ENCODE measurements at regions not wholly inside any gene's neighbourhood (a gene's known extent, or its start where the extent isn't known, plus 50 kb on each side); places are given as distances from the start of the nearest gene placed in this dataset.
A peak's percentile ranks its signal among the peaks of the same experiment; 100 is the strongest.

DNA sequence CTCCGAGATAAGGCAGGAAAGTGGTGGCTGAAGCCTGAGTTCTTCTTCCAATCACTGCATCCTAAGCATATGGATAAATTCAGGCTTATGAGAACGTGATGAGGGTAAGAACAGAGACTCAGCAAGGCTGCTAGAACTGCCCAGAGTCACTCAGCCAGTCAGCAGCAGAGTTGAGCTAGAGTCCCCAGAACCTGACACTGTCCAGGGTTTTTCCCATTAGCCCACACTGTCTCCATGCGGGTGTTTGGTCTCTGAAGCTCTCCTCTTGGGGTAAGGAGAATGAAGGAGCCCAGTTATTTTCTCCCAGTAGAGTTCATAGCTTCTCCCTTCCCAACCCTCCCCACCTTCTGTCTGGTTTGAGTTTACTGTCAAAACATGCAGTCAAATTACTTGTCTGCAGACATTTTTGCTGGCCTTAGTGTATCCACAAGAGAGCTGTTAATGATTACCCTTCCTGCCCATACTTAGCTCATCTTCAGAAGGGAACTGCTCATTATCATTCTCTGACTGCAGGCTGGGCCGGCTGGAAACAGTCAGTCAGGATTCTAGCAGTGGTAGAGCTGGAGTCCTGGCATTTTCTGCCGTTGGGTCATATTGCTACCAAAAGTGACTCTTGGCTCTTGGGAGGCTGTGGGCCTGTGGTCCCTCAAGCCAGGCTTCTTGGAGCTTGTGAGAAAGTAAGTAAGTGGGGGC, 460.0 kb downstream of the HS3ST3B1 start:
- H3K9me3 Mint-ChIP-seq: peaks cover 1% of the 10 kb centered on the region
- H3K4me1 Mint-ChIP-seq: peaks cover 14% of the 10 kb centered on the region
- no peak for TF ChIP-seq CTCF (conservative IDR thresholded peaks at IDR 0.05)
- Histone ChIP-seq H3K27ac (ENCODE audit: low read depth, low read length) (no peak overlapping the region), H3K36me3 (ENCODE audit: control insufficient read depth, insufficient read depth, low read length) (no peaks in the 10 kb centered on the region), H3K4me3 (ENCODE audit: low read length) (no peak overlapping the region), H3K4me1 (ENCODE audit: control insufficient read depth, insufficient read depth, low read length) (peaks cover 5% of the 10 kb centered on the region), H3K27me3 (ENCODE audit: control insufficient read depth, insufficient read depth, low read length, poor library complexity, severe bottlenecking) (no peaks in the 10 kb centered on the region), H3K9me3 (ENCODE audit: control insufficient read depth, low read length) (no peaks in the 10 kb centered on the region), H3K9ac (ENCODE audit: extremely low read depth, low read length, poor library complexity, severe bottlenecking) (no peak overlapping the region)
- peak; percentile 49 for DNase-seq
- H3K4me3 Mint-ChIP-seq: no peak overlapping the region
- no peak overlapping the region for H3K27ac Mint-ChIP-seq
- WGBS, 2 experiments (ENCODE audit: insufficient coverage in 1 of 2, insufficient read length in 1 of 2): 88 to 89% methylated on average over 4 to 5 of the region's 5 CpGs
- H3K36me3 Mint-ChIP-seq (ENCODE audit: low read depth): no peaks in the 10 kb centered on the region
- H3K27me3 Mint-ChIP-seq (ENCODE audit: insufficient read depth): no peaks in the 10 kb centered on the region

DNA sequence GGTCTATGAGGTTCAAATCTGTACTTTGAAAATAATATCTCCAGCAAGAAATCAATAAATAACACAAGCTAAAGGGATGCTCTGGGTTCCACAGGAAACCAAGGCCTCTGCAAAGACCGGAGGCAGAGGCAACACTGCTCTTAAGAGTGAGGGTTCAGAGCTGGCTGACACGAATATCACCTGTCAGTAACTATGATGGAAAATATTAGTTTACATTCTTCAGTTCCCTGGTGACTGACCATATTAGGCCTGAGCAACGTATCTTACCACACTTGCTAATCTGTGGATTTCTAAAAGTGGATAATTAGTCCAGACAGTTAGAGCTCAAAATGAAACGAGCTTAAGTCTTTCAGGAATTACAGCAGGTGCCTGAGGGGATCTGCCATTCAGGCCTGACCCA, 459.3 kb downstream of the HS3ST3B1 start:
- H3K27ac Mint-ChIP-seq: no peak overlapping the region

GRCh38 chr17:14759325-14759724, 458.4 kb downstream of the HS3ST3B1 start:
- H3K4me1 ChIP-seq (ENCODE audit: control insufficient read depth, insufficient read depth, low read length): peaks cover 5% of the 10 kb centered on the region
- no peak for TF ChIP-seq CTCF (conservative IDR thresholded peaks at IDR 0.05)
- H3K9ac ChIP-seq (ENCODE audit: extremely low read depth, low read length, poor library complexity, severe bottlenecking): no peak overlapping the region
- H3K4me3 ChIP-seq (ENCODE audit: low read length): no peak overlapping the region
- Mint-ChIP-seq H3K4me3 (no peak overlapping the region), H3K4me1 (peaks cover 14% of the 10 kb centered on the region), H3K27ac (no peak overlapping the region), H3K9me3 (peaks cover 1% of the 10 kb centered on the region), H3K27me3 (ENCODE audit: insufficient read depth) (peaks cover 1% of the 10 kb centered on the region), H3K36me3 (ENCODE audit: low read depth) (no peaks in the 10 kb centered on the region)
- H3K27me3 ChIP-seq (ENCODE audit: control insufficient read depth, insufficient read depth, low read length, poor library complexity, severe bottlenecking): no peaks in the 10 kb centered on the region
- H3K27ac ChIP-seq (ENCODE audit: low read depth, low read length): no peak overlapping the region
- H3K36me3 ChIP-seq (ENCODE audit: control insufficient read depth, insufficient read depth, low read length): no peaks in the 10 kb centered on the region
- no peaks in the 10 kb centered on the region for H3K9me3 ChIP-seq (ENCODE audit: control insufficient read depth, low read length)
- no peak for DNase-seq

More for the DNA sequence above, 459.3 kb downstream of the HS3ST3B1 start:
- Histone ChIP-seq H3K4me1 (ENCODE audit: control insufficient read depth, insufficient read depth, low read length) (peaks cover 5% of the 10 kb centered on the region), H3K9me3 (ENCODE audit: control insufficient read depth, low read length) (no peaks in the 10 kb centered on the region), H3K27me3 (ENCODE audit: control insufficient read depth, insufficient read depth, low read length, poor library complexity, severe bottlenecking) (no peaks in the 10 kb centered on the region), H3K27ac (ENCODE audit: low read depth, low read length) (no peak overlapping the region), H3K4me3 (ENCODE audit: low read length) (no peak overlapping the region), H3K9ac (ENCODE audit: extremely low read depth, low read length, poor library complexity, severe bottlenecking) (no peak overlapping the region), H3K36me3 (ENCODE audit: control insufficient read depth, insufficient read depth, low read length) (no peaks in the 10 kb centered on the region)
- Mint-ChIP-seq H3K4me1 (peaks cover 14% of the 10 kb centered on the region), H3K27me3 (ENCODE audit: insufficient read depth) (peaks cover 1% of the 10 kb centered on the region), H3K36me3 (ENCODE audit: low read depth) (no peaks in the 10 kb centered on the region), H3K9me3 (peaks cover 1% of the 10 kb centered on the region), H3K4me3 (no peak overlapping the region)
- WGBS, 2 experiments (ENCODE audit: insufficient coverage in 1 of 2, insufficient read length in 1 of 2): 93% methylated on average over 3 to 4 of the region's 4 CpGs
- TF ChIP-seq CTCF (conservative IDR thresholded peaks at IDR 0.05): no peak
- DNase-seq: peak; percentile 5
